HEK293T (cell line): ENCODE measurements at regions not wholly inside any gene's neighbourhood (a gene's known extent, or its start where the extent isn't known, plus 50 kb on each side); places are given as distances from the start of the nearest gene placed in this dataset.

Experiments used
- CTCF ChIA-PET: fragments of 350-600 bp; formaldehyde crosslinking; extraction: SDS; loops from one replicate; lab custom pipeline; 2021; ENCODE audit warnings: antibody characterized with exemption, inconsistent platforms; lab: Yijun Ruan, JAX
- POLR2A ChIA-PET: fragments of 350-600 bp; formaldehyde crosslinking; extraction: SDS; loops from one replicate; lab custom pipeline; 2020; ENCODE audit warnings: antibody characterized with exemption, inconsistent platforms; lab: Yijun Ruan, JAX
- DNase-seq: peaks from one replicate; pipeline ENCODE4 v3.0.0; 2012; ENCODE audit warnings: mixed read lengths; ENCODE audit errors: extremely low spot score
- ARNT ChIP-seq: fragments of 450-650 bp; IDR thresholded peaks from 2 replicates; pipeline ENCODE4 v1.6.1; 2017; ENCODE audit warnings: mild to moderate bottlenecking
- BHLHE40 ChIP-seq: fragments of 450-650 bp; IDR thresholded peaks from 2 replicates; pipeline ENCODE4 v1.6.1; 2016; ENCODE audit warnings: mild to moderate bottlenecking, moderate library complexity, borderline replicate concordance
- CTBP1 ChIP-seq: fragments of 450-650 bp; IDR thresholded peaks from 2 replicates; pipeline ENCODE4 v1.6.1; 2016; ENCODE audit warnings: borderline replicate concordance
- ELF4 ChIP-seq: fragments of 450-650 bp; IDR thresholded peaks from 2 replicates; pipeline ENCODE4 v1.6.1; 2017; ENCODE audit warnings: antibody characterized with exemption
- FOXA1 ChIP-seq: fragments of 450-650 bp; IDR thresholded peaks from 2 replicates; pipeline ENCODE4 v1.6.1; 2016; ENCODE audit warnings: mild to moderate bottlenecking
- FOXK2 ChIP-seq: fragments of 450-650 bp; IDR thresholded peaks from 2 replicates; pipeline ENCODE4 v1.6.1; 2016; ENCODE audit warnings: mild to moderate bottlenecking
- FOXM1 ChIP-seq: fragments of 450-650 bp; IDR thresholded peaks from 2 replicates; pipeline ENCODE4 v1.6.1; 2017; ENCODE audit warnings: mild to moderate bottlenecking, borderline replicate concordance
- HDGF ChIP-seq: fragments of 450-650 bp; IDR thresholded peaks from 2 replicates; pipeline ENCODE4 v1.6.1; 2017; ENCODE audit warnings: antibody characterized with exemption, borderline replicate concordance
- L3MBTL2 ChIP-seq: fragments of 450-650 bp; conservative IDR thresholded peaks from 2 replicates; pipeline ENCODE4 v1.6.1; 2016; ENCODE audit warnings: mild to moderate bottlenecking
- LEF1 ChIP-seq: fragments of 450-650 bp; IDR thresholded peaks from 2 replicates; pipeline ENCODE4 v1.6.1; 2017; ENCODE audit warnings: mild to moderate bottlenecking, borderline replicate concordance
- NFRKB ChIP-seq: fragments of 450-650 bp; IDR thresholded peaks from 2 replicates; pipeline ENCODE4 v1.6.1; 2016; ENCODE audit warnings: mild to moderate bottlenecking, moderate library complexity
- PKNOX1 ChIP-seq: fragments of 450-650 bp; IDR thresholded peaks from 2 replicates; pipeline ENCODE4 v1.6.1; 2016
- SP1 ChIP-seq: fragments of 450-650 bp; IDR thresholded peaks from 2 replicates; pipeline ENCODE4 v1.6.1; 2017
- SUZ12 ChIP-seq: fragments of 450-650 bp; IDR thresholded peaks from 2 replicates; pipeline ENCODE4 v1.6.1; 2016; ENCODE audit warnings: mild to moderate bottlenecking
- TARDBP ChIP-seq: fragments of 450-650 bp; IDR thresholded peaks from 2 replicates; pipeline ENCODE4 v1.6.1; 2016
- ZNF384 ChIP-seq: fragments of 450-650 bp; IDR thresholded peaks from 2 replicates; pipeline ENCODE4 v1.6.1; 2016

- TF ChIP-seq ZNF384, result no peak
- TF ChIP-seq SUZ12, result no peak
- TF ChIP-seq LEF1, result no peak
- TF ChIP-seq TARDBP, result no peak
- no peak for TF ChIP-seq ARNT
- TF ChIP-seq ELF4, result no peak
- no peak for TF ChIP-seq CTBP1
- TF ChIP-seq SP1, result no peak
- no peak for TF ChIP-seq NFRKB
- TF ChIP-seq FOXA1, result no peak
- TF ChIP-seq FOXK2, result no peak
- TF ChIP-seq FOXM1, result no peak
- TF ChIP-seq L3MBTL2, result no peak
- no peak for TF ChIP-seq BHLHE40
- no peak for TF ChIP-seq PKNOX1
- TF ChIP-seq HDGF, result no peak
- ChIA-PET CTCF (no interaction called here), POLR2A (no interaction called here)
- no peak for DNase-seq
These were observed 392.3 kb downstream of the DMAC1 start for GRCh38 chr9:7407246-7407645.

GRCh38 chr9:7405924-7406604 is 393.5 kb downstream of the DMAC1 start:
- ChIA-PET CTCF (no interaction called here), POLR2A (no interaction called here)
- no peak for DNase-seq

DNA sequence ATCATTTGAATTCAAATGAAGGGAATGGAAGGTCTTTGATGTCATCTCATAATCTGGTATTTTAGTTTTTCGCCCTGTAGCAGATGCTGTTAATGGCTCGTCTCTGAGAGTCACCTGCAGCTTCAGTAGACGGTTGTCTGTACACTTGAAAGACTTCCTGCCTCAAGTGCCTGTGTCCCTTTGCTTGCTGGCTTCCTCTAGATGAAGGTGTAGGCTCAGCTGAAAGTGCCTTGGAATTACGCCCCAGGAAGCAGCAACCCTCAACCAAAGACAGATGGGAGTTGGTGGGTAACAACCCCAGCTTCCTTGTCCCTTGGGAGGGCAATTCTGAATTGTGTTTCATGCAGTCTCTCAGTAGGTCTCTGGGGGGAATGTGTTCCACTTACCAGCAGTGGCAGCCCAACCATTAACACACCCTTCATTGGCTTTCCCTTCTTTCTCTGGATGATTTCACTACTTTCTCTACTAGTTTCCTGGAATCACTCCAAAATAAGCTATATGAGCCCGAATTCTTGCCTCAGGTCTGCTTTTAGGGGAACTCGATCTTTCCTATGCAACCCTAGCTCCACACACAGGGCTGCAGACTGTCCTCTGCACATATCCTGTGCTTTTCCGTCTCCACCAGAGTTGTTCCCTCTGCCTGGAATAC is 395.6 kb downstream of the DMAC1 start:
- no peak for DNase-seq
- POLR2A ChIA-PET, result no interaction called here
- TF ChIP-seq L3MBTL2 (no peak), FOXA1 (no peak), LEF1 (no peak), SP1 (no peak), HDGF (no peak), NFRKB (no peak), PKNOX1 (no peak), FOXM1 (no peak), SUZ12 (no peak)
- CTCF ChIA-PET, result no interaction called here

More at GRCh38 chr9:7405924-7406604, 393.5 kb downstream of the DMAC1 start:
- TF ChIP-seq SP1 (no peak), BHLHE40 (no peak), HDGF (no peak), L3MBTL2 (no peak), LEF1 (no peak), FOXM1 (no peak)

DNA sequence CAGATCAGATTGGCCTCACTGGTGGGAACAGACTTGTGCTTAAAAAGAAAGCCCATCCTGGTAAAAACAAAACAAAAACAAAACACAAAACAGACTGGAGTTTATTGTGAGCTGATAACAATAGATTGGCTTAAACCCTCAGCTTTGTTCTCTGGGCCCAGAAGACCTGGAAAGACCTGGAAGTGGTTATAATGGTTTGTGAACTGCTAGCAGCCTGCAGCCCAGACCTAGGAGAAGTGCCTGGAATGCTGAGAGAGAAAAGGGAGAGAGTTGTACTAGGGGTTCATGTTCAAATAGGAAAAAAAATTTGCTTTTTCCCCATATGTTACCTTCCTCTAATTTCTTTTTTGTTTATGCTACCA is 396.6 kb downstream of the DMAC1 start:
- TF ChIP-seq SP1 (no peak), SUZ12 (no peak)
- CTCF ChIA-PET, result no interaction called here
- POLR2A ChIA-PET, result no interaction called here
- DNase-seq, result no peak

DNA sequence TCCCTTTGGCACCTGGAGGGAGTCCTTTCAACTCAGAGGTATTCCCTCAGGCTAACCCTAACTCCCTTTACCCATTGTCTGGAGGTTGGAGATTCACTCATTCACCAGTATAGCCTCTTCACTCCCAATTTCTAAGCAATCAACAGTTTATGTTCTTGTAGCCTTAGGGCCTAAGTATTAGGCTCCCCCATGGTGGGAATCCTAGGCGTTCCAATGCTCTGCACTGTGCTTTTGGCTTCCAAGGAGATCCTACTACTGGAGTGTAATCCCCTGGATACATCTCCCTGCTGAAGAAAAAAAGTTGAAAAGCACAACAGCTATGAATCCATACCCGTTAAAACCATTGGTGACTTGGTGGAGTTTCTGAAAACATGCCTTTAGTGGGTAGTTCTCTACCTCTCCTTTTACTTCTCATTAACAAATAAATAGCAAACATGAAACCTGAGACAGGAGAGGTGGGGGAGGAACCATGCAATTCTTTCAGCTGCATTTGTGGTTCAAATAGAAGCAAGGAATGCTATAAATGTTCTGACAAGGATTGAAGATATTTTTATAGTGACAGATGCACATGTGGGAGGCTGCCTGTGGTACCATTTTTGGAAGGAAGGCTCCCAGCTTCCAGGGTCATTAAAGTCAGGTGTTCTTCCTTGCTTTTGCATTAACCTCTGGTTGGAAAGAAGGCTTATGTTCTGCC is 397.1 kb downstream of the DMAC1 start:
- POLR2A ChIA-PET, result no interaction called here
- TF ChIP-seq TARDBP (no peak), SUZ12 (no peak), ARNT (no peak), FOXK2 (no peak), FOXM1 (no peak), BHLHE40 (no peak), ELF4 (no peak), SP1 (no peak), L3MBTL2 (no peak), CTBP1 (no peak), ZNF384 (no peak)
- CTCF ChIA-PET, result interaction anchor here (0.7 to 1.1 kb wide), 2 partner anchors 10 to 449 kb away, joined by 3 to 8 read pairs; no protein-coding TSS in a partner anchor
- no peak for DNase-seq

DNA sequence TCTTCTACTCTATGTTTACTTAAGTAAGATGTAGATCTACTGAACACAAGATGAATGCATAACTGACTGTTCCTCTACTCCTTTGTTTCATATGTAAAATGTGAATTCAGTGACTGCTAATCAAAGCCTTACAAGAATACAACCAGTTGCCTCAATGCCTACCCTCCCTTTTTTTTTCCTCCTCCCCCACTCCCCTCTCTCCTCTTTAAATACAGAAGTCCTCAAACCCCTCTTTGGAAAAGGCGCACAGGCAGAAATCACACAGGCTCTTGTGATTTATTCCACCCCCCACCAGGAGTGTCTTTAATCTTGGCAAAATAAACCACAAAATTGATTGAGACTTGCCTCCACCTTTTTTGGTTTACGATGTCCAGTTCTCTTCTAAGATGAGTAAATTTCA is 398.5 kb downstream of the DMAC1 start:
- DNase-seq, result no peak
- ChIA-PET CTCF (no interaction called here), POLR2A (no interaction called here)
- TF ChIP-seq SP1 (no peak), BHLHE40 (no peak), PKNOX1 (no peak)
